RCC 7860 (cell line): ENCODE measurements at regions not wholly inside any gene's neighbourhood (a gene's known extent, or its start where the extent isn't known, plus 50 kb on each side); places are given as distances from the start of the nearest gene placed in this dataset.

Experiments used
- DNase-seq: peaks from one replicate; pipeline ENCODE4 v3.0.0-alpha.2; 2015; ENCODE audit warnings: low spot score
- FAIRE-seq: peaks from 2 replicates; lab custom pipeline; 2012; peaks lifted over from hg19 to GRCh38; lab: Jason Lieb, UNC

DNA sequence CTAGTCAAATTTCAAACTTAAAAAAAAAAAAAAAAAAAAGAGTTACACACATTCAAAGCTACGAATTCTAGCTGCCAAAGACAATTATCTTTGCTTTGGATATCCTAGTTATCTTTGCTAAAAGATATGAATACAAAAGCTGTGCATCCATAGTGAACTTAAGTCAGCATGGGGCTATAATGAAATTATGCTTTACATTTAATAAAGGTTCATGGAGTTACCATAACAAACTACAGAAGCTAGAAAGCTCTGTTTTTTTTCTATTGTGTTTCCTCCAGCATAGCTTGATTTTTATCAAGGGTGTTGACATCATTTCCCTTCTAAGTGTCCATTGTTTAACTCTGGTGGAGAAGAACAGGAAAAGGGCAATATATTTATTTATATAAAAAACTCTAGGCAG, 234.1 kb downstream of the ANKRD50 start:
- DNase-seq (no peak), FAIRE-seq (no peak)

DNA sequence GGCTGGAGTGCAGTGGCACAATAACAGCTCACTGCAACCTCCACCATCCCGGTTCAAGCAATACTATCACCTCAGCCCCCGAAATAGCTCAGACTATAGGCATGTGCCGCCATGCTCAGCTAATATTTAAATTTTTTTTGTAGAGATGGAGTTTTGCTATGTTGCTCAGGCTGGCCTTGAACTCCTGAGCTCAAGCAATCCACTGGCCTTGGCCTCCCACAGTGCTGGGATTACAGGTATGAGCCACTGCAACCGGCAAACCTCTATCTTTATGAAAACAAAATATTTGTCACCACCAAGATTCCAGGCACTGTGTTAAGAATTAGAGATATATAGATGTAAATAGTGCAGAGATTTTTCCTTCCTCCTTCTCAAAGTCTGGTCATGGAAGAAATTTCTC, 232.5 kb downstream of the ANKRD50 start:
- FAIRE-seq = no peak

GRCh38 chr4:124481123-124481522, 231.4 kb downstream of the ANKRD50 start:
- DNase-seq = no peak
- FAIRE-seq = no peak

More for the DNA sequence above, 232.5 kb downstream of the ANKRD50 start:
- DNase-seq = no peak

DNA sequence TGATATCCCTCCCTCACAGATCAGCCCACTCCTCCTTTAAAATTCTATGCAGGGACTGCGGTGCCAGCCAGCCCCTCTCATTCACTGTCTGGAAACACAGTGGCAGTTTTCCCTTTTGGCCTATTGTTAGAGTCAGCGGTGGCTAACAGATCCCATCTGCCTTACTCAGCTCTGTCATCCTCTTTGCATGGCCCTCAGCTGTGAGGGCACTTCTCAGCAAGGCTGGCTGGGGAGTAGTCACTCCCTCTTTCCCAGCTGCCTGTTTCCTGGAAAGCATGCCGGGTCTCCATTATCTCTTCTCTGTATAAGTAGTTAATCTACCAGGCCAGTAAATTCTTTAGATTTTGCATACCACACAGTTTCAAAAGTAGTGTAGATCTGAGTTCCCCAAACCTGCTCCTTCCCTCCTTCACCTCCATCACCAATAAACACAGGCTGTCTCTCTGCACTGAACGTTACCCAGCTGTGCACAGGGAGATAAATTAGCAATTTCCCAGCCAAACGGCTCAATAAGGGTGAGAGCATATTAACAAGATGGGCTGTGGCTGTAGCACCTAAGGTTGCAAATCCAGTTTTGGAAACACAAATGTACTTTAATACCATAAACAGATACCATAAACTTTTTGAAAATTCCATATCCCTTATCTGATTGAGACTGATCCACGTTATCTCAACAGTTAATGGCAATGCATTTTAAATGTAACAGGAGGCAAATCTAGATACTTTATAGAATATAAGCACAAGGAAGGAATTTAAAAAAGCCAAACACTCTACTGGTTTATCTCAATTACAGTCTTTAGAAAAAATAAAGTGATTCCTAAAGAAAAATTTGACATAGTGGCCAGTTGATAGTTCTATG, 229.3 kb downstream of the ANKRD50 start:
- DNase-seq (no peak), FAIRE-seq (no peak)

DNA sequence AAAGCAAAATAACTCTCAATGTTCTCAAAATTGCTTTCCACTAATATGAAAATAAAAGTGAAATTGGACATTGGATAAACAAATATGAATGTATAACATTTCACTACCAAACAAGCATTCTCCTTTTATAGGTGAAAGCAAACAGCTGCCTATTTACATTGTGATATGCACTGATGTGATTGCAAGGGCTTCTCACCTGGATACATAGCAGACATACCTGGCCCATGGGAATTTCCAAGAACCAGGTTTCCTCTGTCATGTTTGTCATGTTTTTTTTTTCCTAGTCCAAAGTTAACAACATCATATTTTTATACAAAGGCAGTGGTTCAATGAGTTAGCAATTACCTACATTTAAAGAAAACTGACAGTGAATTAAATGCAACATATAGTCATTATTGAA, 228.5 kb downstream of the ANKRD50 start:
- DNase-seq (no peak), FAIRE-seq (no peak)

DNA sequence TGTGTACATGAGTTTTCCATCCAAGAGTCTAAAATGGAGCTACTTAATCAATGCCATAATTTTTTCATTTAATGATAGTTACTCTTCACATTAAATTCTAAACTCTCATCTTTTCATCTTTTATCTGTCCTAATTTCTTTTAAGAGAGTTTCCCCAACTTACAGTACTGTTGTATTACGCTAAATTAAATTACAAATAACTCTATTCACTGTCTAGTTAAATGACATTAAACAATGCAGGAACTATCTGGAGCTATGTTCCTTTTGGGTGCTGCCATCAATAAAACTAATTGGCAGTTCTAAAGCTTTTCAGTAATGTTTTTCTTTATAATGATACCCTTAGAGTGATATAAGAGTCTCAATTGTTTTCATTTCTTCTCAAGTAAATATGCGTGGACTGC, 227.6 kb downstream of the ANKRD50 start:
- no peak for FAIRE-seq

GRCh38 chr4:124486423-124486822, 226.1 kb downstream of the ANKRD50 start:
- DNase-seq (no peak), FAIRE-seq (no peak)

More for the DNA sequence above, 227.6 kb downstream of the ANKRD50 start:
- DNase-seq = no peak

DNA sequence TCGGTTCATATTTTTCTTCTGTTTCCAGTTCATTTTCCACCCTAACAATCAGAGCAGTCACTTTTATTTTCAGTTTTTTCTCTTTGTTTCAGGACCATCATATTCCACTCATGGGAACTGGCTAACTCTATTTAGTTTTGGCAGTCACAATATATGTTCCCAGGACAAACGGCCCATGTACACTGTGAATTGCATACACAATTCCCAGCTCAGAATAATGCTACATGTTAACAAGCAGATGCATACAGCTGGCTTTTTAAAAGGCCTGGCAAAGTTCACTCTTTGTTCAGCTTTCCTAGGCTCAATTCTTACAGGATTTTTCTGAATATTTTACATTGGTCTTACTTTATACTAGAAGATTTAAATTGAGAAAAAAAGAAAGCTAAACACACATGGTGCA, 224.9 kb downstream of the ANKRD50 start:
- no peak for DNase-seq
- no peak for FAIRE-seq

GRCh38 chr4:124491361-124492145, 221.0 kb downstream of the ANKRD50 start:
- DNase-seq (no peak), FAIRE-seq (no peak)

- no peak for FAIRE-seq
- no peak for DNase-seq
Measured at GRCh38 chr4:124499261-124499660, 213.3 kb downstream of the ANKRD50 start.

- no peak for FAIRE-seq
- no peak for DNase-seq
Measured at GRCh38 chr4:124501576-124501975, 211.0 kb downstream of the ANKRD50 start.

DNA sequence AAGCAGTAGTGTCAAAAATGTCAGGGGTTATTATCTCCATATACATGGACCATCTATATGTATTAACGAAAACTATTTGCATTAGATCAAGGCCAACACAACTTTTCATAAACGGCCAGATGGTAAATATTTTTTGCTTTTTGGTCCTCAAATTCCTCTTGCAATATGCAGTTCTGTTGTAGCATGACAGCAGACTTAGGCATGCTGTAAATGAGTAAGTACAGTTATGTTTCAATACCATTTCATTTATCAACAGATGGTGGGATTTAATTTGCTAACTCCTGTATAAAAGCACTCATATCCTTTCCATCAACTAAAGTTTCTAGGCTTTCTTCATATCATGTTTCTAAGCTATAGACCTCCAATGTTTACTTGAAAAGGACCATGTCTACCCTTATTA, 208.1 kb downstream of the ANKRD50 start:
- FAIRE-seq (no peak), DNase-seq (no peak)

DNA sequence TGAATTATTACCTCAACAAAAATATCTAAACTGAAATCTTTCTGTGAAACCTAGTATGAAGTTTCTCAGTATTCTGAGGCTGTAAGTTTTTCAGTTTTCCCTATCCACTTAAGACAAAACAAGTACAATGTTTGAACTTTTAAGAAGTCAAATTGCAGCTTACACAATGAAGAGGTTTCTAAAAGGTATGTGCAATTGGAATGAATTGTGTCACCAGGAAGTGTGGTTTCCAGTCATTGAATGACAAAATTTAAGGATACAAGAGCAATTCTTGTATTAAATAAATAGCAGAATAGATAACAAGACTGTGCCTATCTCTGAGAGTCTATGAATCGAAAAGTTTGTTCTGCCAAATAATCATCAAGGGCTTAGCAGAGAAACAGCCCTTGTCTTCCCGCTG, 207.3 kb downstream of the ANKRD50 start:
- DNase-seq = no peak
- no peak for FAIRE-seq

- FAIRE-seq (no peak), DNase-seq (no peak)
Measured at GRCh38 chr4:124509151-124509550, 203.4 kb downstream of the ANKRD50 start.

GRCh38 chr4:124514588-124514987, 197.9 kb downstream of the ANKRD50 start:
- FAIRE-seq (no peak), DNase-seq (no peak)

DNA sequence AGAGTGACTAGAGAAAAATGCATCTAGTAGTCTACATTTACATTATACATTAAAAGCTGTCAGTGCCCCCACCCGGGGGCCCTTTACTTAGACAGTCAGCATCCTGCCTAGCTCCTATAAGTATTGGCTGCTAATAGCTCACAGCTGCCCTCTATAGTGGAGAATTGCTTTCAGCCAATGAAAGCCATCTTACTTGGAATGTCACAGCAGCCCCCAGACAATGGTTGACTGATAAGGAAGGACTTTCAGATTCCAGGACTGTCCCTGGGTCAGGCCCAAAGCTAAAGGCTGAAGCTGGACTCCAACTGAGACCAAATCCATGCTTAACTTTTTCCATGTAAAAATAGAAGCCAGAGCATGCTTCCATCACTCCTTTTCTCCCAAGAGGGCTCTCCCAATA, 196.9 kb downstream of the ANKRD50 start:
- DNase-seq (no peak), FAIRE-seq (no peak)

DNA sequence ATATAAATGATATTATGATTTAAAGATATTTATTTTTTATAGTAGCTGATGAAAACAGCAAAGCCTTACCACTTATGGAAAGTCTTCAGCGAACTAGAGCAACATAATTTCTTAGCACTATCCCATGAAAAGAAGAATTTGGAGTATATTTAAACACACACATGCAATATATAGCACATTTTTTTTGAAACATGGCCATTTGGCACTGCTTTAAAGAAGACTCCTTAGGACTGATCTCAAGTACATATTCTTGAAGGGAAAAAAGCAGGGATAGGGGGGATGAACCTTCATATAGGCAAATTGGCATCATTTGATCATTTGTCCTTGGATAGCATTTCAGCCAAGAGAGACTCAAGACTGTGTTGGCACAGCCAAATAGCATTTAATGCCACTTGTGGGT, 193.3 kb downstream of the ANKRD50 start:
- DNase-seq = no peak
- no peak for FAIRE-seq

- FAIRE-seq (no peak), DNase-seq (no peak)
Measured at GRCh38 chr4:124523816-124524215, 188.7 kb downstream of the ANKRD50 start.

DNA sequence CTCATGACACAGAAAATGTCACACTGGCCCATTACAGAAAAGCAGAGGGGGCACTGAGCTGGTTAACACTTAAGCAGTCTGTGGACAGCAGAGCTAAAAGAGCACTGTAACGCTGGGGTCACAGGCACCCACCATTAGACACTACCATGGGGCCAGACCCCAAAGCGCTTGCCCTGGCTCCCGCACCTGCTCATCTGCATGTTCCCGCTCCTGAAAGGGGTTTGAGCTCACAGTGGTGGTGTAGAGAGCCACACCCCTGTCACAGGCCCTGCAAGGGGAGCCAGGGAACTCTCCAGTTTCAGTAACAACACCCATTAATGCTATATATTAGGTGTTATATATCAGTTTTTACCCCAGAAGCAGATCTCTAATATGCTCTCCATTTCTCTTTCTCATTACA, 187.0 kb downstream of the ANKRD50 start:
- DNase-seq = no peak
- no peak for FAIRE-seq

DNA sequence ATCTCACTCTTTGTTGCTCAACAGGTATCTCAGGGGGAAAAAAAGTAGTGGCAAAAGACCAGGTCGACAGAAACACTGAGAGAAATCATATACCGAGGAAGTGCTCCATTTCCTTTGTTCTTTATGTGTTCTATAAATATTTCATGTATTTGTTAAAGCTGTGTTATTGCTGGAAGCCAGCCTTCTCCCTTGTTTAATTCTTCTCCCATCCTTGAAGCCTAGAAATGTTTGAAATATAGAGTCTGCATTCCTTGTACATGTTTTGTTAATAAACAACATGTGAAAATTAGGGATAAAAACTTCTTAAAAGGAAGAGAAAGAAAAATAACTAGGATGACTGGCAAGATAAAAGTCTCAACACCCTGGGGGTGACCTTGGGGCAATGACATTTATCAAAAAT, 186.2 kb downstream of the ANKRD50 start:
- no peak for FAIRE-seq
- DNase-seq = no peak

DNA sequence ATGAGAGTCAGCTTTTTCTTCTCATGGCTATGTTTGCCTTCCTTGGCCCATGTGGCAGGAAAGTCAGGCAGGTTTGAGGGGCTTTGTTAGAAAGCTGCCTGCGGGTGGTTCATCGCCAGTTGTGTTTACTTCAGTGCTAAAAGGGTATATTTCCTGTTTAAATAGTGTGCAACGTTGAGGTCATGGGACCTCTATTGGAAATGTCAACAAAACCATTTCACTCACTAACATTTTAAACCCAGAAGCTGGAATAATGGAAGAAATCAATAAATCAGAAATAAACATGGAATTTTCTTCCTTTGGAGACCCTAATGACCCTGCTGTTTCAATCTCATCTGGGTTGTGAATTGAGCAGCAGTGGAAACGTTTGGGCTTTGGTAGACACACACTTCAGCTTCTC, 185.8 kb downstream of the ANKRD50 start:
- no peak for DNase-seq

GRCh38 chr4:124527364-124527763, 185.2 kb downstream of the ANKRD50 start:
- no peak for FAIRE-seq
- no peak for DNase-seq

More for the DNA sequence above, 185.8 kb downstream of the ANKRD50 start:
- FAIRE-seq = no peak
